GM12873 (cell line): ENCODE measurements at regions not wholly inside any gene's neighbourhood (a gene's known extent, or its start where the extent isn't known, plus 50 kb on each side); places are given as distances from the start of the nearest gene placed in this dataset.

ENCODE experiments used
- TF ChIP-seq, protein P1 (sequence below): IDR thresholded peaks from 2 replicates; pipeline ENCODE4 v1.5.1; 2012; ENCODE audit warnings: low read depth, mild to moderate bottlenecking, moderate library complexity, low read length, control low read depth; ENCODE audit not compliant: insufficient read depth; ENCODE audit errors: missing control alignments

DNA sequence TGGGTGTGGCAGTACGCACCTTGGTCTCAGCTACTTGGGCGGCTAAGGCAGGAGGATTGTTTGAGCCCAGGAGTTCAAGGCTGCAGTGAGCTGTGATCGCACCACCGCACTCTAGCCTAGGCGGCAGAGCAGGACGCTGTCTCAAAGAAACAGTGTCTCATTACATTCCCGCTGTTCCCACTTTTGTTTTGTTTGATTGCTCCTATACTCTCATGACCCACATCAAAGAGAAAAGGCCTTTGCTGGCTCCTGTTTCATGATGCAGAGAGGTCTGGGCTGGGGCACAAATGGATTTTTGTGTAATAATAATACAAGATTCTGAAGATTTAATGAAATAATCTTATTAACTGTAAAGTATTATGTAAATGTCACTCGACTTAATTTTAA, 85.7 kb downstream of the LACC1 start:
- TF ChIP-seq, protein P1, sequence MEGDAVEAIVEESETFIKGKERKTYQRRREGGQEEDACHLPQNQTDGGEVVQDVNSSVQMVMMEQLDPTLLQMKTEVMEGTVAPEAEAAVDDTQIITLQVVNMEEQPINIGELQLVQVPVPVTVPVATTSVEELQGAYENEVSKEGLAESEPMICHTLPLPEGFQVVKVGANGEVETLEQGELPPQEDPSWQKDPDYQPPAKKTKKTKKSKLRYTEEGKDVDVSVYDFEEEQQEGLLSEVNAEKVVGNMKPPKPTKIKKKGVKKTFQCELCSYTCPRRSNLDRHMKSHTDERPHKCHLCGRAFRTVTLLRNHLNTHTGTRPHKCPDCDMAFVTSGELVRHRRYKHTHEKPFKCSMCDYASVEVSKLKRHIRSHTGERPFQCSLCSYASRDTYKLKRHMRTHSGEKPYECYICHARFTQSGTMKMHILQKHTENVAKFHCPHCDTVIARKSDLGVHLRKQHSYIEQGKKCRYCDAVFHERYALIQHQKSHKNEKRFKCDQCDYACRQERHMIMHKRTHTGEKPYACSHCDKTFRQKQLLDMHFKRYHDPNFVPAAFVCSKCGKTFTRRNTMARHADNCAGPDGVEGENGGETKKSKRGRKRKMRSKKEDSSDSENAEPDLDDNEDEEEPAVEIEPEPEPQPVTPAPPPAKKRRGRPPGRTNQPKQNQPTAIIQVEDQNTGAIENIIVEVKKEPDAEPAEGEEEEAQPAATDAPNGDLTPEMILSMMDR, result no peak

GRCh38 chr13:43977911-43978310, 98.2 kb downstream of the LACC1 start:
- TF ChIP-seq, protein P1, result no peak

DNA sequence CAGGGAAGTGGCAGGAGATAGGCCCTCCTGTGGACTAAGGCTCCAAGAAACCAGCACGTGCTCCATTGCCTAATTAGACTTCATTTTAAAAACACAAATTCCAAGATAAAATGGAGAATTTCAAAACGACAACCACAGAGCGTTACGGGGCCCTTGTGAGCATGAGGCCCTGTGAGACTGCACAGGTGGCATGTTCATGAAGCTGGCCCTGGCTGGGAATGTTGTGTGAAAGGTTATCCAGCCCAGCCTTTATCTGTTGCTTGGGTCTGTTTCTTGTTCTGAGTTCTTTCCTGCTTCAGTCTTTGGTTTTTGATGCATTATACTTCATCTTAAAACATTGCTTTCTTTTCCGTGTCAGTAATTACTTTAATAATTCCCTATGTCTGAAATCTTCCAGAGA, 99.0 kb downstream of the LACC1 start:
- TF ChIP-seq, protein P1, result no peak

DNA sequence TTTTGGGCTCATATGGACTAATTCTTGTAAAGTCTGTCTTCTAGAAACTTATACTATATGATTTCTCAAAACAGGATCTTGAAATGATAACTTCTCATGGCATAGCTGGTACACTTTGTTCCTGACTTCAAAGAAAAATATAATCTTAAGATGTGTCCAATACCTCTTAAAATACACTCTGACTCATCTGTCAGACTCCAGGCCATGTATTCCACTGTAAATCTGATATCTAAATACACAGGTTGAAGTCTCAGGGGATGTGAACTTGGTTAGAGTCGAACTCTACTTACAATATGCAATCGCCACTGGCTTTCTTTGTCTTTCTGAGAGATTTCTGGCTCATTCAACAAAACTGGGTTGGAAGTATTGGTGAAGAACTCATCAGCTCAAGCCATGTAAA, 99.8 kb downstream of the LACC1 start:
- TF ChIP-seq, protein P1, result no peak

- TF ChIP-seq, protein P1, result no peak
Observed at GRCh38 chr13:43980587-43980986, 100.9 kb downstream of the LACC1 start.

DNA sequence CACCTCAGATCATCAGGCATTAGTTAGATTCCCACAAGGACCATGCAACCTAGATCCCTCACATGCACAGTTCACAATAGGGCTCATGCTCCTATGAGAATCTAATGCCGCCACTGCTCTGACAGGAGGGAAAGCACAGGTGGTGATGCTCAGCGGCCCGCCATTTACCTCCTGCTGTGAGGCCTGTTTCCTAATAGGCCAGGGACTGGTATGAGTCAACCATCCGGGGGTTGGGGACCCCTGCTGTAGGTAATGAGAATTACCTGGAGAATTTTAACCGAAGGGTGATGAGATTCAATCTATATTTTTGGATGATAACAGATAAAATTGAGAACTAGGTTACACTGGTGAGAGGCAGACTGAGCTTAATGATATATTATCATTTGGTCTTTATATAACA, 101.4 kb downstream of the LACC1 start:
- TF ChIP-seq, protein P1, result no peak

- TF ChIP-seq, protein P1, result no peak
Observed at GRCh38 chr13:43981512-43982301, 102.0 kb downstream of the LACC1 start.
